IMR-90 (cell line): ENCODE measurements at regions not wholly inside any gene's neighbourhood (a gene's known extent, or its start where the extent isn't known, plus 50 kb on each side); places are given as distances from the start of the nearest gene placed in this dataset.

ENCODE experiments used
- ATAC-seq: fragments of 200-7000 bp; cut with Tn5 transposase; 2 replicates; pipeline ENCODE4 v1.9.1; 2020; ENCODE audit warnings: low read depth, mild to moderate bottlenecking, moderate library complexity
- BruUV-seq: library from RNA; stranded (reverse); fragments of 400-500 nt; replicated peaks from 2 replicates; lab custom pipeline; 2021; lab: Mats Ljungman, UMichigan
- CTCF ChIA-PET: fragments of 300-600 bp; formaldehyde crosslinking; extraction: SDS; loops from one replicate; lab custom pipeline; 2021; ENCODE audit warnings: antibody characterized with exemption; lab: Yijun Ruan, JAX
- POLR2A ChIA-PET: fragments of 300-600 bp; sonication (Branson Sonifier 250); formaldehyde crosslinking; loops from one replicate; lab custom pipeline; 2022; ENCODE audit warnings: antibody characterized with exemption; ENCODE audit not compliant: unreplicated experiment; lab: Charles Lee
- DNase-seq: peaks from one replicate; pipeline ENCODE4 v3.0.0; 2013
- H2AFZ ChIP-seq: replicated peaks from 2 replicates; pipeline ENCODE3; 2013; ENCODE audit warnings: low read length, mild to moderate bottlenecking; ENCODE audit not compliant: poor library complexity
- H2AK5ac ChIP-seq: 2 replicates; pipeline ENCODE4 v1.6.1; 2013; ENCODE audit warnings: low read depth, low read length, inconsistent platforms
- H2AK9ac ChIP-seq: replicated peaks from 2 replicates; pipeline ENCODE3; 2013; ENCODE audit warnings: mild to moderate bottlenecking, low read depth, low read length, moderate library complexity; ENCODE audit not compliant: poor library complexity
- H2BK120ac ChIP-seq: 2 replicates; pipeline ENCODE4 v1.6.1; 2013; ENCODE audit warnings: low read depth, low read length, inconsistent platforms
- H2BK15ac ChIP-seq: 3 replicates; pipeline ENCODE4 v1.6.1; 2013; ENCODE audit warnings: low read depth, low read length, inconsistent platforms
- H2BK20ac ChIP-seq: 2 replicates; pipeline ENCODE4 v1.6.1; 2013; ENCODE audit warnings: low read depth, mild to moderate bottlenecking, inconsistent platforms, low read length, moderate library complexity
- H2BK5ac ChIP-seq: 2 replicates; pipeline ENCODE4 v1.6.1; 2013; ENCODE audit warnings: mild to moderate bottlenecking, low read depth, low read length, inconsistent platforms; ENCODE audit not compliant: poor library complexity, severe bottlenecking
- H3K14ac ChIP-seq: replicated peaks from 2 replicates; pipeline ENCODE4 v1.6.1; 2013; ENCODE audit warnings: low read depth, low read length, inconsistent platforms
- H3K18ac ChIP-seq: 2 replicates; pipeline ENCODE4 v1.6.1; 2013; ENCODE audit warnings: low read depth, low read length, control low read depth
- H3K23ac ChIP-seq: 2 replicates; pipeline ENCODE4 v1.6.1; 2013; ENCODE audit warnings: low read depth, low read length, inconsistent platforms
- H3K27ac ChIP-seq: 2 replicates; pipeline ENCODE4 v1.5.1; 2013; ENCODE audit warnings: mild to moderate bottlenecking, control low read depth, low read length; ENCODE audit not compliant: insufficient read depth
- H3K27me3 ChIP-seq: 2 replicates; pipeline ENCODE4 v1.6.1; 2013; ENCODE audit warnings: low read length; ENCODE audit not compliant: control insufficient read depth, insufficient read depth
- H3K36me3 ChIP-seq: 2 replicates; pipeline ENCODE4 v1.6.1; 2013; ENCODE audit warnings: low read length, mixed read lengths; ENCODE audit not compliant: control insufficient read depth, insufficient read depth
- H3K4ac ChIP-seq: 2 replicates; pipeline ENCODE4 v1.6.1; 2013; ENCODE audit warnings: low read depth, low read length, inconsistent platforms
- H3K4me1 ChIP-seq: 2 replicates; pipeline ENCODE4 v1.6.1; 2013; ENCODE audit warnings: low read length, mixed read lengths; ENCODE audit not compliant: control insufficient read depth, insufficient read depth
- H3K4me2 ChIP-seq: 2 replicates; pipeline ENCODE4 v1.6.1; 2013; ENCODE audit warnings: low read depth, mild to moderate bottlenecking, control low read depth, low read length, moderate library complexity
- H3K4me3 ChIP-seq: 2 replicates; pipeline ENCODE4 v1.5.1; 2013; ENCODE audit warnings: low read depth, mild to moderate bottlenecking, control low read depth, low read length, moderate library complexity; ENCODE audit not compliant: insufficient read depth
- H3K56ac ChIP-seq: 2 replicates; pipeline ENCODE4 v1.6.1; 2013; ENCODE audit warnings: low read length, inconsistent platforms; ENCODE audit not compliant: insufficient read depth; ENCODE audit errors: extremely low read depth
- H3K79me1 ChIP-seq, 2 experiments: 2 replicates each; pipeline ENCODE4 v1.6.1; 2013; ENCODE audit warnings: low read length in 2 of 2, inconsistent platforms in 1 of 2, low read depth in 1 of 2
- H3K9ac ChIP-seq: 2 replicates; pipeline ENCODE4 v1.6.1; 2013; ENCODE audit warnings: low read depth, low read length, control low read depth
- H3K9me1 ChIP-seq: 2 replicates; pipeline ENCODE4 v1.6.1; 2013; ENCODE audit warnings: low read length, inconsistent platforms; ENCODE audit not compliant: insufficient read depth
- H3K9me3 ChIP-seq: 2 replicates; pipeline ENCODE4 v1.6.1; 2013; ENCODE audit warnings: low read length; ENCODE audit not compliant: control insufficient read depth, insufficient read depth
- H4K20me1 ChIP-seq: 2 replicates; pipeline ENCODE4 v1.6.1; 2013; ENCODE audit warnings: low read length, inconsistent platforms; ENCODE audit not compliant: insufficient read depth
- H4K5ac ChIP-seq: 2 replicates; pipeline ENCODE4 v1.6.1; 2013; ENCODE audit warnings: mild to moderate bottlenecking, low read depth, low read length, control low read depth
- H4K8ac ChIP-seq, 2 experiments: 2 replicates each; pipeline ENCODE4 v1.6.1; 2013; ENCODE audit warnings: low read depth in 2 of 2, low read length in 2 of 2, control low read depth in 1 of 2, inconsistent platforms in 1 of 2
- H4K91ac ChIP-seq: 2 replicates; pipeline ENCODE4 v1.6.1; 2013; ENCODE audit warnings: low read depth, low read length, inconsistent platforms; ENCODE audit not compliant: insufficient read depth
- CTCF ChIP-seq: conservative IDR thresholded peaks from 2 replicates; pipeline ENCODE4 v1.5.1; 2012; ENCODE audit warnings: mild to moderate bottlenecking, low read depth, low read length, improper control_type of control experiment
- MAFK ChIP-seq: IDR thresholded peaks from 2 replicates; pipeline ENCODE4 v1.6.1; 2012; ENCODE audit warnings: low read depth, low read length, improper control_type of control experiment
- NFE2L2 ChIP-seq: fragments of 150-350 bp; IDR thresholded peaks from 2 replicates; pipeline ENCODE4 v1.6.1; 2016; ENCODE audit warnings: low read depth, mild to moderate bottlenecking, low read length
- RFX5 ChIP-seq: IDR thresholded peaks from 2 replicates; pipeline ENCODE4 v1.8.0; 2012; ENCODE audit warnings: low read depth, mild to moderate bottlenecking, low read length, moderate library complexity
- SMC3 ChIP-seq: fragments of 150-350 bp; IDR thresholded peaks from 2 replicates; pipeline ENCODE4 v1.6.1; 2016; ENCODE audit warnings: low read depth, mild to moderate bottlenecking, antibody characterized with exemption, low read length, moderate library complexity
- WGBS, 2 experiments: methylation state at CpG; one replicate each; pipeline versions ENCODE4 v1.1.5 to v1.1.7; 2013; ENCODE audit warnings: missing lambda C conversion rate in 2 of 2; ENCODE audit not compliant: insufficient read length in 1 of 2; ENCODE audit errors: extremely low coverage in 2 of 2; 5-methylcytosine and 5-hydroxymethylcytosine counted together
- dilution Hi-C: fragments of 300-500 bp; cut with HindIII; formaldehyde crosslinking; loops from one replicate; pipeline ENCODE4 v1.14.3; 2018; ENCODE audit warnings: low sequenced_read_pairs; ENCODE audit not compliant: unreplicated experiment
- in situ Hi-C: fragments of 300-500 bp; cut with MboI; formaldehyde crosslinking; loops from 3 replicates; pipeline ENCODE4 v1.14.3; 2019; ENCODE audit warnings: low sequenced_read_pairs, inconsistent platforms, mixed read lengths
- intact Hi-C: fragments of 100-400 bp; cut with micrococcal nuclease; formaldehyde crosslinking; loops from 2 replicates; pipeline ENCODE4 v1.10.0; 2022

GRCh38 chr4:14856934-14857235 is 145.4 kb upstream of the CPEB2 start (continued):
- no peak for TF ChIP-seq CTCF

GRCh38 chr4:14857475-14857874 is 144.8 kb upstream of the CPEB2 start:
- peaks cover 5% of the 10 kb centered on the region for H3K4me1 ChIP-seq
- DNase-seq = no peak
- intact Hi-C loops = loop anchor here (10.0 kb wide), 1 partner anchor 1203 kb away; no protein-coding TSS in a partner anchor

More at GRCh38 chr4:14857475-14857874, 144.8 kb upstream of the CPEB2 start:
- H2BK15ac ChIP-seq = no peak overlapping the region
- no TSS peak for BruUV-seq
- H3K36me3 ChIP-seq = no peaks in the 10 kb centered on the region
- H3K9me3 ChIP-seq = no peaks in the 10 kb centered on the region
- no peak overlapping the region for H2BK20ac ChIP-seq
- ChIA-PET CTCF (no interaction called here), POLR2A (no interaction called here)
- no peak overlapping the region for H3K14ac ChIP-seq
- no CpG with 5 or more reads among the region's 3 CpGs for WGBS, 2 experiments
- H3K9ac ChIP-seq = no peak overlapping the region
- H3K4me3 ChIP-seq = no peak overlapping the region
- no peak overlapping the region for H3K23ac ChIP-seq
- H4K5ac ChIP-seq = no peak overlapping the region
- H2BK5ac ChIP-seq = no peak overlapping the region
- TF ChIP-seq NFE2L2 (no peak), SMC3 (no peak), MAFK (no peak), RFX5 (no peak)
- no peak overlapping the region for H3K18ac ChIP-seq
- H2AK9ac ChIP-seq = no peak overlapping the region
- H4K8ac ChIP-seq = 0 out of 4 replicates have a peak overlapping the region, but pooled peaks of 1 of the 2 experiments have one; percentile 15
- no peak overlapping the region for H4K91ac ChIP-seq
- no peaks in the 10 kb centered on the region for H3K79me1 ChIP-seq
- H2BK120ac ChIP-seq = no peak overlapping the region
- H2AK5ac ChIP-seq = no peak overlapping the region
- no peak overlapping the region for H2AFZ ChIP-seq
- no peak overlapping the region for H3K27ac ChIP-seq
- H3K4ac ChIP-seq = no peak overlapping the region
- H3K4me2 ChIP-seq = no peak overlapping the region
- no peak for ATAC-seq
- peaks cover 2% of the 10 kb centered on the region; the same call in 1 of the 2 replicates for H3K27me3 ChIP-seq
- H3K9me1 ChIP-seq = no peaks in the 10 kb centered on the region
- in situ Hi-C loops (loop anchor here (25.0 kb wide), 1 partner anchor 605 kb away; the partner anchor contains the start of gene CC2D2A), dilution Hi-C loops (no loop called here)
- no peak overlapping the region for H3K56ac ChIP-seq
- H4K20me1 ChIP-seq = no peaks in the 10 kb centered on the region
